Mesothelial cell of epicardium (in vitro differentiated cells): ENCODE measurements at regions not wholly inside any gene's neighbourhood (a gene's known extent, or its start where the extent isn't known, plus 50 kb on each side); places are given as distances from the start of the nearest gene placed in this dataset.

ENCODE experiments used
- DNase-seq, 2 experiments: peaks; one replicate each; pipeline ENCODE4 v3.0.0; 2021; ENCODE audit warnings: low spot score in 2 of 2; ENCODE audit not compliant: unreplicated experiment in 2 of 2
- H3K27ac Mint-ChIP-seq: 2 replicates; pipeline ENCODE4 v1.8.0; 2021; ENCODE audit warnings: mixed read lengths
- H3K27me3 Mint-ChIP-seq: 2 replicates; pipeline ENCODE4 v1.8.0; 2021; ENCODE audit warnings: low read depth, mixed read lengths
- H3K36me3 Mint-ChIP-seq: 2 replicates; pipeline ENCODE4 v1.8.0; 2021; ENCODE audit warnings: mixed read lengths
- H3K4me1 Mint-ChIP-seq: 2 replicates; pipeline ENCODE4 v1.8.0; 2021; ENCODE audit warnings: mixed read lengths
- H3K4me3 Mint-ChIP-seq: 2 replicates; pipeline ENCODE4 v1.8.0; 2021; ENCODE audit warnings: mild to moderate bottlenecking, moderate library complexity, mixed read lengths
- H3K9me3 Mint-ChIP-seq: 2 replicates; pipeline ENCODE4 v1.8.0; 2021; ENCODE audit warnings: mixed read lengths
- TF ChIP-seq, protein P1 (sequence below): fragments of 200-600 bp; sonication (generic); IDR thresholded peaks from one replicate; pipeline ENCODE4 v1.5.0; 2021; ENCODE audit warnings: antibody characterized with exemption; ENCODE audit not compliant: unreplicated experiment

DNA sequence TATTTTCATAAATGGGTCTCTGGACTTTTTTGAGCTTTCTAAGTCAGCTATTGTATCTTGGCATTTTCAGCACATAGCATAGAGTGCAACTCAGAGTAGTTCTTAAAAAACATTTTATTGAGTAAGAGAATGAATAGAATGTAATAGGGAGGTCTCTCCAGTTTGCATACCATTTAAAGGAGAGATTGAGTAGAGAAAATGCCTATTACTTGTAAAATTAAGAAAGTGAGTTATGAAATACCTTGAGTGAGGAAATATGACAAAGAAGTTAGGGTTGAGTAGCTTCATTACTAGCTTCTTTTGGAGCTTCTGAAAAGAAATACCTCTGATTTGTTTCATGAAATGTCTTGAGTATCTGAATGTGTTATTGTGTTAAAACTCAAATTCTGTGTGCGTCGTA is 140.0 kb downstream of the AASDHPPT start:
- no peak overlapping the region for H3K27ac Mint-ChIP-seq
- no peak overlapping the region for H3K4me3 Mint-ChIP-seq
- H3K27me3 Mint-ChIP-seq: peaks cover 10% of the 10 kb centered on the region
- peaks cover 17% of the 10 kb centered on the region for H3K9me3 Mint-ChIP-seq
- no peak for DNase-seq
- TF ChIP-seq, protein P1, sequence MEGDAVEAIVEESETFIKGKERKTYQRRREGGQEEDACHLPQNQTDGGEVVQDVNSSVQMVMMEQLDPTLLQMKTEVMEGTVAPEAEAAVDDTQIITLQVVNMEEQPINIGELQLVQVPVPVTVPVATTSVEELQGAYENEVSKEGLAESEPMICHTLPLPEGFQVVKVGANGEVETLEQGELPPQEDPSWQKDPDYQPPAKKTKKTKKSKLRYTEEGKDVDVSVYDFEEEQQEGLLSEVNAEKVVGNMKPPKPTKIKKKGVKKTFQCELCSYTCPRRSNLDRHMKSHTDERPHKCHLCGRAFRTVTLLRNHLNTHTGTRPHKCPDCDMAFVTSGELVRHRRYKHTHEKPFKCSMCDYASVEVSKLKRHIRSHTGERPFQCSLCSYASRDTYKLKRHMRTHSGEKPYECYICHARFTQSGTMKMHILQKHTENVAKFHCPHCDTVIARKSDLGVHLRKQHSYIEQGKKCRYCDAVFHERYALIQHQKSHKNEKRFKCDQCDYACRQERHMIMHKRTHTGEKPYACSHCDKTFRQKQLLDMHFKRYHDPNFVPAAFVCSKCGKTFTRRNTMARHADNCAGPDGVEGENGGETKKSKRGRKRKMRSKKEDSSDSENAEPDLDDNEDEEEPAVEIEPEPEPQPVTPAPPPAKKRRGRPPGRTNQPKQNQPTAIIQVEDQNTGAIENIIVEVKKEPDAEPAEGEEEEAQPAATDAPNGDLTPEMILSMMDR: no peak
- H3K36me3 Mint-ChIP-seq: no peaks in the 10 kb centered on the region
- H3K4me1 Mint-ChIP-seq: no peaks in the 10 kb centered on the region

- Mint-ChIP-seq H3K9me3 (peaks cover 23% of the 10 kb centered on the region), H3K4me1 (no peaks in the 10 kb centered on the region), H3K36me3 (no peaks in the 10 kb centered on the region), H3K4me3 (no peak overlapping the region), H3K27me3 (peaks cover 5% of the 10 kb centered on the region), H3K27ac (no peak overlapping the region)
- no peak for DNase-seq
- TF ChIP-seq, protein P1: no peak
Measured at GRCh38 chr11:106218106-106218505, 140.6 kb downstream of the AASDHPPT start.

- no peak overlapping the region for H3K4me3 Mint-ChIP-seq
- H3K27ac Mint-ChIP-seq: no peak overlapping the region
- no peaks in the 10 kb centered on the region for H3K36me3 Mint-ChIP-seq
- no peaks in the 10 kb centered on the region for H3K27me3 Mint-ChIP-seq
- H3K4me1 Mint-ChIP-seq: no peaks in the 10 kb centered on the region
- peaks cover 52% of the 10 kb centered on the region for H3K9me3 Mint-ChIP-seq
- TF ChIP-seq, protein P1: no peak
- no peak for DNase-seq
Measured at GRCh38 chr11:106222626-106223025, 145.2 kb downstream of the AASDHPPT start.

- Mint-ChIP-seq H3K4me1 (no peaks in the 10 kb centered on the region), H3K9me3 (peaks cover 65% of the 10 kb centered on the region), H3K27me3 (no peaks in the 10 kb centered on the region), H3K27ac (no peak overlapping the region), H3K4me3 (no peak overlapping the region), H3K36me3 (no peaks in the 10 kb centered on the region)
- DNase-seq: no peak
- TF ChIP-seq, protein P1: no peak
Measured at GRCh38 chr11:106224172-106224571, 146.7 kb downstream of the AASDHPPT start.

DNA sequence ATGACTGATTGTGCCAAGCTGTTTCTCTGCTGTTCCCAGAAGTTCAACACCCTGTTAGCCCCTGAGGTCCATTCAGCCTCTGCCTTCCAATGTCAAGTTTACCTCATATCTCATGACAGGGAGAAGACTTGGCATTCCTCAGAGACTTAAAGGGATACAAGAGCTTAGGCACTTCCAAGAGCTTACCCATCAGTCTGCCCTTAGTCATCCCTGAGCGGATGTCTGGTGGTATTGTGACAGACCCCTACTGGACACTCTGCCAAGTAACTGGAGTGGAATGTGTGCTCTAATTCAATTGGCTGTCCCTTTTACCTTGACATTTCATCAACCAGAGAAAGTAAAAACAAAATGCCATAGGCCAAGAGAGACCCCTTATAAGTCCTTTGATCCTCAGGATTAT is 151.5 kb downstream of the AASDHPPT start:
- H3K27me3 Mint-ChIP-seq: no peaks in the 10 kb centered on the region
- no peak overlapping the region for H3K4me3 Mint-ChIP-seq
- no peak for DNase-seq
- no peak overlapping the region for H3K27ac Mint-ChIP-seq
- H3K9me3 Mint-ChIP-seq: peaks cover 52% of the 10 kb centered on the region
- H3K4me1 Mint-ChIP-seq: no peaks in the 10 kb centered on the region
- H3K36me3 Mint-ChIP-seq: peaks cover 4% of the 10 kb centered on the region
- TF ChIP-seq, protein P1: no peak

DNA sequence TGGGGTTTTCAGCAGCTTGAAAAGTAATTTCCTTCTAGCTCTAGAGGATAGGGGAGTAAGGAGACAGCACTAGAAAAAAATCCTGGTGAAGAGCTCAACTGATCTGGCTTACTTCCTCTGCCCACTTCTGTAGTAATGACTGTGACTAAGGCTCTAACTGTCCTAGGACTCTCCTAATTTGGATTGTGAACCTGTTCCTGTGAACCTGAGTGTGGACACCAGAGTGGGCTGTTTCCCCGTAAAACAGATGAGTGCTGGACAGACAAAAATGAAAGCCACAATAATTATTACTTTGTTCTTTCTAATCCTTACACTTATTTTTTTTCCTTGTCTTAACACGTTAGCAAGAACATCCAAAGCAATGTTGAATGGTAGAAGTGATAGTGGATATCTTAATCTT is 154.1 kb downstream of the AASDHPPT start:
- Mint-ChIP-seq H3K27ac (no peak overlapping the region), H3K4me3 (no peak overlapping the region), H3K27me3 (no peaks in the 10 kb centered on the region), H3K9me3 (peaks cover 38% of the 10 kb centered on the region), H3K4me1 (no peaks in the 10 kb centered on the region), H3K36me3 (peaks cover 4% of the 10 kb centered on the region)
- DNase-seq: no peak
- TF ChIP-seq, protein P1: no peak
